ENCODE measurements at regions not wholly inside any gene's neighbourhood (a gene's known extent, or its start where the extent isn't known, plus 50 kb on each side); places are given as distances from the start of the nearest gene placed in this dataset.

GRCh38 chr14:89544636-89545301 lies 127.7 kb upstream of the FOXN3 start:
- ATAC-seq = no peak
- no peak for DNase-seq
- no peak overlapping the region for H3K4me3 ChIP-seq
- no peak overlapping the region for H3K27ac ChIP-seq
- H3K36me3 ChIP-seq = no peaks in the 10 kb centered on the region
- intact Hi-C loops (cut with DNase I) = no loop called here
- H3K27me3 ChIP-seq (ENCODE audit: low read depth) = no peaks in the 10 kb centered on the region
- no peaks in the 10 kb centered on the region for H3K4me1 ChIP-seq
- TF ChIP-seq CTCF (IDR thresholded peaks at IDR 0.05) = no peak
- H3K9me3 ChIP-seq = no peaks in the 10 kb centered on the region

GRCh38 chr14:89543425-89543790 lies 126.4 kb upstream of the FOXN3 start:
- intact Hi-C loops (cut with DNase I) = no loop called here
- H3K27ac ChIP-seq = no peak overlapping the region
- no peaks in the 10 kb centered on the region for H3K9me3 ChIP-seq
- DNase-seq (no peak), ATAC-seq (no peak)
- TF ChIP-seq CTCF (IDR thresholded peaks at IDR 0.05) = no peak
- H3K36me3 ChIP-seq = no peaks in the 10 kb centered on the region
- no peaks in the 10 kb centered on the region for H3K27me3 ChIP-seq (ENCODE audit: low read depth)
- no peaks in the 10 kb centered on the region for H3K4me1 ChIP-seq
- H3K4me3 ChIP-seq = no peak overlapping the region

GRCh38 chr14:89542786-89543424 lies 125.9 kb upstream of the FOXN3 start:
- Histone ChIP-seq H3K4me1 (no peaks in the 10 kb centered on the region), H3K4me3 (no peak overlapping the region), H3K27ac (no peak overlapping the region), H3K9me3 (no peaks in the 10 kb centered on the region), H3K36me3 (no peaks in the 10 kb centered on the region), H3K27me3 (ENCODE audit: low read depth) (no peaks in the 10 kb centered on the region)
- no peak for ATAC-seq
- no peak for TF ChIP-seq CTCF (IDR thresholded peaks at IDR 0.05)
- intact Hi-C loops (cut with DNase I) = no loop called here
- no peak for DNase-seq

DNA sequence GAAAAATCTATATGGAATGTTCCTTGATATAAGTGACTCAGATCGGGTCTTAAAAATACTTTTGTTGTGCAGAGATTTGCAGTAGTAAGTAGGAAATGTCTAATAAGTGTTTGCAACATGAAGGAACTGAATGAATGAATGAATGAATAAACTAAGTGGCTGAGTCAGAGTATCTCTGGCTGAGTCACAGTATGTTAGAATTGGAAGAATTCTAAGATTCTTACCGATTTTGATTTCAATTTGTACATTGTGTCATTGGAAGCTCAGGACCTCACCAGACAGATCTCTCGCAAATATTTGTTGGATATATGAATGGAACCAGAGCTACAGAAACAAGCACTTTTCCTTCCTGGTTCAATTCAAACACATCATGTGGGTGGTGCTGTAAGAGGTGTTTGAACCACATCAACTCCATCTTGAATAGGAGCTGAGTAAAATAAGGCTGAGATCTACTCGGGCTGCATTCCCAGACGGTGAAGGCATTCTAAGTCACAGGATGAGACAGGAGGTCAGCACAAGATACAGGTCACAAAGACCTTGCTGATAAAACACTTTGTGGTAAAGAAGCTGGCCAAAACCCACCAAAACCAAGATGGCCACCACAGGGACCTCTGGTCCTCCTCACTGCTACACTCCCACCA lies 123.9 kb upstream of the FOXN3 start:
- H3K4me1 ChIP-seq = peaks cover under 1% of the 10 kb centered on the region
- H3K4me3 ChIP-seq = no peak overlapping the region
- intact Hi-C loops (cut with DNase I) = no loop called here
- H3K27me3 ChIP-seq (ENCODE audit: low read depth) = no peaks in the 10 kb centered on the region
- no peak for TF ChIP-seq CTCF (IDR thresholded peaks at IDR 0.05)
- ATAC-seq (no peak), DNase-seq (no peak)
- no peaks in the 10 kb centered on the region for H3K9me3 ChIP-seq
- no peak overlapping the region for H3K27ac ChIP-seq
- H3K36me3 ChIP-seq = no peaks in the 10 kb centered on the region

DNA sequence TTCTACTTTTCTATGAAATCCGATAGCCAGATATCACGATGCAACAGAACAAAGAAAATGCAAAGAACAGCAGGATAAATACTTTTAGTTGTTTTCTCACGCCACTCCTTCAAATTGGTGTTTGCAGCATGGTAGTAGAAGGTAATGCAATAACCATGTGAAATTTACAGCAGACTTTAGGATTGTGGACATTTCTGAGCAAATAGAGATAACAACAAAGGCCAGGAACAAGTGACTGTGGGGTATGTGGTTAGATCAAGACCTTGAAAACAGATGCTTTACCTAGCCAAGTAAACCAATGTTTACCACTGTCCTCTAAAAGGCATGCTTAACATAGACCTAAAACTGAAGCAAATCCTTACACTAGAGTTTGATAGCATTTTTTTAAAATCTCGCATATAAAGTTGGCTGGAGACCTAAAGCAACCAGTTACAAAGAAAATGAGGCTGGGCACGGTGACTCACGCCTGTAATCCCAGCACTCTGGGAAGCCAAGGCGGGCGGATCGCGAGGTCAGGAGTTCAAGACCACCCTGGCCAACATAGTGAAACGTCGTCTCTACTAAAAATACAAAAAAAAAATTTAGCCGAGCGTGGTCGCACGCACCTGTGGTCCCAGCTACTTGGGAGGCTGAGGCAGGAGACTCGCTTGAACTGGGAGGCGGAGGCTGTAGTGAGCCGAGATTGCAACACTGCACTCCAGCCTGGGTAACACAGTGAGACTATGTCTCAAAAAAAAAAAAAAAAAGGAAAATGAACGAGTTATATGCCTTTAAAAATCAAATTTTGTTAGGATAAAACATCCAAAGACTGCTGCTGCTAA lies 123.2 kb upstream of the FOXN3 start:
- ATAC-seq = no peak
- DNase-seq = no peak
- H3K4me1 ChIP-seq = peaks cover 7% of the 10 kb centered on the region
- TF ChIP-seq CTCF (IDR thresholded peaks at IDR 0.05) = no peak
- H3K4me3 ChIP-seq = no peak overlapping the region
- H3K27ac ChIP-seq = no peak overlapping the region
- intact Hi-C loops (cut with DNase I) = no loop called here
- no peaks in the 10 kb centered on the region for H3K27me3 ChIP-seq (ENCODE audit: low read depth)
- no peaks in the 10 kb centered on the region for H3K36me3 ChIP-seq
- no peaks in the 10 kb centered on the region for H3K9me3 ChIP-seq

Measured in lower lobe of right lung (tissue), 2 donors.